ENCODE measurements at regions not wholly inside any gene's neighbourhood (a gene's known extent, or its start where the extent isn't known, plus 50 kb on each side); places are given as distances from the start of the nearest gene placed in this dataset.

DNA sequence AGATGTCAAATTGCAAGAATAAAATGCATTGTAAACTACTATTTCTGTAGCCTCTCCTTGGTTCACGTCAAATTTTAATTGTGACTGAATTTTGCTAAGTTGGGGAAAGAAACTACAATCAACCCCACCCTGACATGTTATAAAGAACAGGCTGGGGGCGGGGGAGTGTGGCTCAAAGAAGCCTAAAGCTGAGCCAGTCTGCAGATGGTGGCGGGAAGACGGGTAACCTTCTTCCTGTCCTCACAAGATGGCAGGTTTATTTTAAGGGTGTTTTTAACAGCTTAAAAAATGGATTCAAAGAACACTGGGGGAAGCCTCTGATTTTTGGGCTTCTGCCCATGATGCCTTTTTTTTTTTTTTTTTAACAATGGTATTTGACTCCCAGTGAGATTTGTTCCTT is 68.5 kb upstream of the MELK start:
- no peaks in the 10 kb centered on the region for H3F3A ChIP-seq (ENCODE audit: insufficient read depth, low read length, poor library complexity, severe bottlenecking)
- H4K20me1 ChIP-seq (ENCODE audit: insufficient read depth): no peaks in the 10 kb centered on the region
- no peak overlapping the region for H3K4me2 ChIP-seq (ENCODE audit: low read length)
- H3K9me2 ChIP-seq (ENCODE audit: insufficient read depth, low read length): no peaks in the 10 kb centered on the region
- H3K9me3 ChIP-seq (ENCODE audit: low read length): no peaks in the 10 kb centered on the region
- H3K27ac ChIP-seq (ENCODE audit: low read length): no peak overlapping the region
- no peaks in the 10 kb centered on the region for H3K36me3 ChIP-seq (ENCODE audit: insufficient read depth, low read length)
- no peaks in the 10 kb centered on the region for H3K79me2 ChIP-seq (replicated peaks; ENCODE audit: insufficient read depth, low read length)
- no peak overlapping the region for H3K9ac ChIP-seq (ENCODE audit: low read length)
- H3K4me3 ChIP-seq (ENCODE audit: low read length): no peak overlapping the region
- no peaks in the 10 kb centered on the region for H3K27me3 ChIP-seq (ENCODE audit: insufficient read depth, low read depth, low read length)
- no peak for TF ChIP-seq SMC3 (conservative IDR thresholded peaks at IDR 0.05; ENCODE audit: poor library complexity)
- TF ChIP-seq, protein P1, sequence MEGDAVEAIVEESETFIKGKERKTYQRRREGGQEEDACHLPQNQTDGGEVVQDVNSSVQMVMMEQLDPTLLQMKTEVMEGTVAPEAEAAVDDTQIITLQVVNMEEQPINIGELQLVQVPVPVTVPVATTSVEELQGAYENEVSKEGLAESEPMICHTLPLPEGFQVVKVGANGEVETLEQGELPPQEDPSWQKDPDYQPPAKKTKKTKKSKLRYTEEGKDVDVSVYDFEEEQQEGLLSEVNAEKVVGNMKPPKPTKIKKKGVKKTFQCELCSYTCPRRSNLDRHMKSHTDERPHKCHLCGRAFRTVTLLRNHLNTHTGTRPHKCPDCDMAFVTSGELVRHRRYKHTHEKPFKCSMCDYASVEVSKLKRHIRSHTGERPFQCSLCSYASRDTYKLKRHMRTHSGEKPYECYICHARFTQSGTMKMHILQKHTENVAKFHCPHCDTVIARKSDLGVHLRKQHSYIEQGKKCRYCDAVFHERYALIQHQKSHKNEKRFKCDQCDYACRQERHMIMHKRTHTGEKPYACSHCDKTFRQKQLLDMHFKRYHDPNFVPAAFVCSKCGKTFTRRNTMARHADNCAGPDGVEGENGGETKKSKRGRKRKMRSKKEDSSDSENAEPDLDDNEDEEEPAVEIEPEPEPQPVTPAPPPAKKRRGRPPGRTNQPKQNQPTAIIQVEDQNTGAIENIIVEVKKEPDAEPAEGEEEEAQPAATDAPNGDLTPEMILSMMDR (IDR thresholded peaks at IDR 0.05; ENCODE audit: poor library complexity, severe bottlenecking): no peak
- no peak for TF ChIP-seq REST (IDR thresholded peaks at IDR 0.05; ENCODE audit: borderline replicate concordance)
- H2AFZ ChIP-seq (ENCODE audit: low read depth, low read length): no peak overlapping the region

DNA sequence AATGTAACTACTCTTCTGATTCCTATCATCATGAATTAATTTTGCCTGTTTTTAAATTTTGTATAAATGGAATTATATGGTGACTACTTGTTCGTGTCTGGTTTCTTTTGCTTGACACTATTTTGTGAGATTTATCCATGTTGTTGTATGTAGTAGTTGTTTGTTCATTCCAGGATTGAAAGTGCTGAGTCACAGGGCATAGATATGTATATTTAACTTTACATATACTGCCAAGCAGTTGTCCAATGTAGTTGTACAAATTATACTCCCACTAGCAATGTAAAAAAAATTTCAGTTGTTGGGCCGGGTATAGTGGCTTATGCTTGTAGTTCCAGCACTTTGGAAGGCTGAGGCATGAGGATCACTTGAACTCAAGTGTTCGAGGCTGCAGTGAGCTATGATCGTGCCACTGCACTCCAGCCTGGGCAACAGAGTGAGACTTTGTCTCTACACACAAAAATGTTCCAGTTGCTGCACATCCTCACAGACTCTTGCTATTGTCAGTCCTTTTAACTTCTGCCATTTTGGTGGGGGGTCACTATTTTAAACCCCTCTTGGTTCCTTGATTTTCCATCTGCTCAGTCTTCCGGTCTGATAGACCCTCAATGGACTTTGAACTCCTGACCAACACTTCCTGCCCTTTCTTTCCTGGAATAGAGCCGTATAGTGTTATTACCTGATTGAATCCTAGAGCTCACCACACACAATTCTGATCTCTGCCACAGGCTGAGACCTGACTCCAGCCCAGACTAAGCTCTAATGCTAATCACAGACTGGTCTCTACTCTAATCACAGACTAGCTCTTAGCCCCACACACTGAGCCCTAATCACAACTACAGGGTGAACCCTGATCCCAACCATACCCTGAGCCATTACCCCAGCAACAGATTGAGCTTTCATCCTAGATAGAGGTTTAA is 69.3 kb upstream of the MELK start:
- H3K27ac ChIP-seq (ENCODE audit: low read length): no peak overlapping the region
- no peaks in the 10 kb centered on the region for H4K20me1 ChIP-seq (ENCODE audit: insufficient read depth)
- TF ChIP-seq REST (IDR thresholded peaks at IDR 0.05; ENCODE audit: borderline replicate concordance) (no peak), POLR2AphosphoS5 (IDR thresholded peaks at IDR 0.05) (no peak), TAF1 (IDR thresholded peaks at IDR 0.05; ENCODE audit: low read depth) (no peak), MXI1 (conservative IDR thresholded peaks at IDR 0.05; ENCODE audit: poor library complexity, severe bottlenecking) (no peak), SMC3 (conservative IDR thresholded peaks at IDR 0.05; ENCODE audit: poor library complexity) (no peak), RAD21 (conservative IDR thresholded peaks at IDR 0.05) (no peak), EZH2 (IDR thresholded peaks at IDR 0.05; ENCODE audit: borderline replicate concordance, insufficient read depth, low read length, poor library complexity, severe bottlenecking) (no peak), EP300 (conservative IDR thresholded peaks at IDR 0.05; ENCODE audit: poor library complexity, severe bottlenecking) (no peak)
- TF ChIP-seq, protein P1 (IDR thresholded peaks at IDR 0.05; ENCODE audit: poor library complexity, severe bottlenecking): no peak
- no peaks in the 10 kb centered on the region for H3K36me3 ChIP-seq (ENCODE audit: insufficient read depth, low read length)
- no peak overlapping the region for H3K4me3 ChIP-seq (ENCODE audit: low read length)
- no peaks in the 10 kb centered on the region for H3K9me3 ChIP-seq (ENCODE audit: low read length)
- no peaks in the 10 kb centered on the region for H3F3A ChIP-seq (ENCODE audit: insufficient read depth, low read length, poor library complexity, severe bottlenecking)
- no peak overlapping the region for H2AFZ ChIP-seq (ENCODE audit: low read depth, low read length)
- H3K27me3 ChIP-seq (ENCODE audit: insufficient read depth, low read depth, low read length): no peaks in the 10 kb centered on the region
- H3K79me2 ChIP-seq (replicated peaks; ENCODE audit: insufficient read depth, low read length): no peaks in the 10 kb centered on the region
- H3K9me2 ChIP-seq (ENCODE audit: insufficient read depth, low read length): no peaks in the 10 kb centered on the region
- H3K9ac ChIP-seq (ENCODE audit: low read length): no peak overlapping the region
- H3K4me2 ChIP-seq (ENCODE audit: low read length): no peak overlapping the region
